HCT116 (cell line): ENCODE measurements at regions not wholly inside any gene's neighbourhood (a gene's known extent, or its start where the extent isn't known, plus 50 kb on each side); places are given as distances from the start of the nearest gene placed in this dataset.

Experiments
- ATAC-seq: fragments of 200-7000 bp; cut with Tn5 transposase; 2 replicates; pipeline ENCODE4 v1.9.1; 2020; ENCODE audit warnings: mild to moderate bottlenecking, moderate library complexity
- BruUV-seq: library from RNA; stranded (reverse); fragments of 400-500 nt; replicated peaks from 2 replicates; lab custom pipeline; 2021; lab: Mats Ljungman, UMichigan
- CTCF ChIA-PET: fragments of 300-600 bp; sonication (Branson Sonifier 250); formaldehyde crosslinking; loops from one replicate; lab custom pipeline; 2021; ENCODE audit warnings: antibody characterized with exemption; lab: Charles Lee
- POLR2A ChIA-PET: fragments of 300-600, 350-600 bp; sonication (Branson Sonifier 250); formaldehyde crosslinking; loops from one replicate; lab custom pipeline; 2021; ENCODE audit warnings: antibody characterized with exemption; lab: Charles Lee
- RAD21 ChIA-PET, 2 experiments: fragments of 300-600 bp; sonication (Branson Sonifier 250); formaldehyde crosslinking; loops; one replicate each; lab custom pipeline; 2023; ENCODE audit warnings: low total read pairs in 2 of 2; ENCODE audit not compliant: uncharacterized antibody in 2 of 2, unreplicated experiment in 2 of 2, low non-redundant PET in 1 of 2; lab: Charles Lee
- DNase-seq: peaks from one replicate; pipeline ENCODE4 v3.0.0-alpha.2; 2010; ENCODE audit warnings: low read depth, low spot score
- H2AFZ ChIP-seq: fragments of 200-600 bp; shearing (Covaris generic), sonication (generic); 2 replicates; pipeline ENCODE4 v1.6.1; 2017; ENCODE audit warnings: low read depth, mixed run types, mixed read lengths, antibody characterized with exemption, low read length; ENCODE audit not compliant: poor library complexity, severe bottlenecking
- H3K27ac ChIP-seq: 2 replicates; pipeline ENCODE4 v1.5.1; 2012; ENCODE audit warnings: low read depth, low read length
- H3K27me3 ChIP-seq: fragments of 200-600 bp; sonication (generic); 2 replicates; pipeline ENCODE4 v1.6.1; 2016; ENCODE audit warnings: mixed run types, low read length, mixed read lengths; ENCODE audit not compliant: insufficient read depth
- H3K36me3 ChIP-seq, 2 experiments: fragments of 200-500 bp in 1 of 2; fragments of 200-600 bp in 1 of 2; sonication (Bioruptor generic) in 1 of 2; sonication (generic) in 1 of 2; 2 replicates each; pipeline versions ENCODE4 v1.5.1 to v1.6.1; 2014 to 2016; ENCODE audit warnings: low read length in 2 of 2, inconsistent platforms in 1 of 2, mixed read lengths in 1 of 2, mixed run types in 1 of 2; ENCODE audit not compliant: insufficient read depth in 2 of 2, control insufficient read depth in 1 of 2
- H3K4me1 ChIP-seq, 2 experiments: fragments of 200-600 bp in 1 of 2; sonication (generic) in 1 of 2; 2 replicates each; pipeline versions ENCODE4 v1.5.1 to v1.6.1; 2012 to 2017; ENCODE audit warnings: low read length in 2 of 2, inconsistent platforms in 1 of 2, mild to moderate bottlenecking in 1 of 2, mixed read lengths in 1 of 2, mixed run types in 1 of 2, moderate library complexity in 1 of 2; ENCODE audit not compliant: insufficient read depth in 2 of 2, control insufficient read depth in 1 of 2
- H3K4me2 ChIP-seq: fragments of 200-600 bp; sonication (generic); 2 replicates; pipeline ENCODE4 v1.6.1; 2017; ENCODE audit warnings: mixed run types, low read length, mixed read lengths
- H3K4me3 ChIP-seq, 2 experiments: fragments of 200-600 bp in 1 of 2; sonication (generic) in 1 of 2; replicated peaks in 1 of 2; 2 replicates each; pipeline ENCODE4 v1.5.1; 2011 to 2016; ENCODE audit warnings: low read length in 2 of 2, control low read depth in 1 of 2, low read depth in 1 of 2, mild to moderate bottlenecking in 1 of 2, mixed read lengths in 1 of 2, mixed run types in 1 of 2
- H3K79me2 ChIP-seq: fragments of 200-600 bp; sonication (generic); 2 replicates; pipeline ENCODE4 v1.6.1; 2017; ENCODE audit warnings: mild to moderate bottlenecking, mixed run types, low read length, moderate library complexity, mixed read lengths; ENCODE audit not compliant: insufficient read depth
- H3K9ac ChIP-seq: fragments of 200-600 bp; sonication (generic); 2 replicates; pipeline ENCODE4 v1.6.1; 2016; ENCODE audit warnings: low read length, mixed read lengths
- H3K9me2 ChIP-seq: fragments of 200-600 bp; sonication (generic), shearing (Covaris generic); 2 replicates; pipeline ENCODE4 v1.6.1; 2017; ENCODE audit warnings: mixed run types, mild to moderate bottlenecking, moderate library complexity; ENCODE audit not compliant: insufficient read depth
- H3K9me3 ChIP-seq, 2 experiments: fragments of 200-500 bp in 1 of 2; fragments of 200-600 bp in 1 of 2; sonication (Bioruptor generic) in 1 of 2; sonication (generic) in 1 of 2; 2 replicates each; pipeline ENCODE4 v1.6.1; 2014 to 2017; ENCODE audit warnings: low read length in 2 of 2, mixed read lengths in 2 of 2, inconsistent platforms in 1 of 2, low read depth in 1 of 2, mild to moderate bottlenecking in 1 of 2, mixed run types in 1 of 2, moderate library complexity in 1 of 2; ENCODE audit not compliant: control insufficient read depth in 1 of 2, insufficient read depth in 1 of 2
- H4K20me1 ChIP-seq: fragments of 200-600 bp; sonication (generic), shearing (Covaris generic); 2 replicates; pipeline ENCODE4 v1.6.1; 2017; ENCODE audit warnings: mixed run types, mild to moderate bottlenecking, moderate library complexity; ENCODE audit not compliant: insufficient read depth
- CBX3 ChIP-seq: IDR thresholded peaks from 2 replicates; pipeline ENCODE4 v1.6.1; 2012; ENCODE audit warnings: low read depth
- EGR1 ChIP-seq: IDR thresholded peaks from 2 replicates; pipeline ENCODE4 v1.6.1; 2012; ENCODE audit warnings: low read depth
- ELF1 ChIP-seq: IDR thresholded peaks from 2 replicates; pipeline ENCODE4 v1.6.1; 2012; ENCODE audit warnings: low read depth, borderline replicate concordance
- EZH2phosphoT487 ChIP-seq: fragments of 200-600 bp; IDR thresholded peaks from 2 replicates; pipeline ENCODE4 v1.6.1; 2018; ENCODE audit warnings: antibody characterized with exemption, borderline replicate concordance
- JUND ChIP-seq: IDR thresholded peaks from 2 replicates; pipeline ENCODE4 v1.6.1; 2012
- SIN3A ChIP-seq: IDR thresholded peaks from 2 replicates; pipeline ENCODE4 v1.6.1; 2012; ENCODE audit warnings: low read depth
- SP1 ChIP-seq: IDR thresholded peaks from 2 replicates; pipeline ENCODE4 v1.6.1; 2012; ENCODE audit warnings: low read depth
- SRF ChIP-seq: IDR thresholded peaks from 2 replicates; pipeline ENCODE4 v1.6.1; 2012; ENCODE audit warnings: low read depth
- TCF7L2 ChIP-seq: IDR thresholded peaks from 2 replicates; pipeline ENCODE4 v1.7.0; 2011; ENCODE audit warnings: borderline replicate concordance, inconsistent platforms; ENCODE audit not compliant: insufficient read depth, insufficient read length; ENCODE audit errors: extremely low read depth
- YY1 ChIP-seq: IDR thresholded peaks from 2 replicates; pipeline ENCODE4 v1.6.1; 2011; ENCODE audit warnings: low read length, low read depth, moderate library complexity, mild to moderate bottlenecking; ENCODE audit not compliant: insufficient replicate concordance; ENCODE audit errors: extremely low read depth
- ZFX ChIP-seq: fragments of 450-650 bp; IDR thresholded peaks from 2 replicates; pipeline ENCODE4 v1.6.1; 2017
- intact Hi-C: fragments of 100-400 bp; cut with micrococcal nuclease; formaldehyde crosslinking; loops from 2 replicates; pipeline ENCODE4 v1.10.0; 2022
- TF ChIP-seq, protein P1 (sequence below), 3 experiments: fragments of 200-600 bp in 1 of 3; sonication (generic) in 1 of 3; IDR thresholded peaks in 2 of 3; conservative IDR thresholded peaks in 1 of 3; 2 replicates each; pipeline ENCODE4 v1.5.1; 2012 to 2017; ENCODE audit warnings: low read depth in 2 of 3, low read length in 2 of 3, antibody characterized with exemption in 1 of 3, borderline replicate concordance in 1 of 3, control low read depth in 1 of 3, mild to moderate bottlenecking in 1 of 3, mixed read lengths in 1 of 3, mixed run types in 1 of 3, moderate library complexity in 1 of 3; ENCODE audit not compliant: insufficient read depth in 1 of 3
- TF ChIP-seq, protein P2 (sequence below): IDR thresholded peaks from 2 replicates; pipeline ENCODE4 v1.6.1; 2011; ENCODE audit warnings: mild to moderate bottlenecking, low read length, moderate library complexity; ENCODE audit not compliant: insufficient replicate concordance; ENCODE audit errors: extremely low read depth
- TF ChIP-seq, protein P3 (sequence below): IDR thresholded peaks from 2 replicates; pipeline ENCODE4 v1.6.1; 2012
- TF ChIP-seq, protein P4 (sequence below): IDR thresholded peaks from 2 replicates; pipeline ENCODE4 v1.6.1; 2012; ENCODE audit warnings: low read depth

DNA sequence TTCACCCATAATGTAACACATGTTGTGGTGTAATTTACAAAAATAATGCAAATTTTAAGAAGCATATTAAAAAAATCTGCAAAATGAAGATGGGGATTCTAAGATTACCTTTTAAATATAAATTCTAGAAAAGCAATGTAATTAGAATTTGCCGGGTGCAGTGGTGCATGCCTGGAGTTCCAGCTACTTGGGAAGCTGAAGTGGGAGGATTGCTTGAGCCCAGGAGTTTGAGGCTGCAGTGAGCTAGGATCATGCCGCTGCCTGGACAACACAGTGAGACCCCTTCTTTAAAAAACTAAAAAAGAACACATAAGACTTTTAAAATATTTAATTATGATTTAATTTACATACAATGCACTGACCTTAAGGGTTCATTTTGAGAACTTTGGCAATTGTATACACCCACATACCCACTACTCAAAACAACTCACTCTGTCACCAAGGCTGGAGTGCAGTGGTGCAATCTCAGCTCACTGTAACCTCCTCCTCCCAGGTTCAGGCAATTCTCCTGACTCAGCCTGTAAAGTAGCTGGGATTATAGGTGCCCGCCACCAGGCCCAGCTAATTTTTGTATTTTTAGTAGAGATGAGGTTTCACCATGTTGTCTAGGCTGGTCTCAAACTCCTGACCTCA lies 134.0 kb upstream of the TBL1XR1 start:
- ATAC-seq, result no peak
- H3K9ac ChIP-seq, result no peak overlapping the region

More for the DNA sequence above, 134.0 kb upstream of the TBL1XR1 start:
- ChIA-PET POLR2A (interaction anchor here (1.3 kb wide), 1 partner anchor 27 kb away, joined by 3 read pairs; no protein-coding TSS in a partner anchor), RAD21 (no interaction called here), CTCF (no interaction called here)
- Histone ChIP-seq H3K27ac (no peak overlapping the region), H3K9me3 (no peaks in the 10 kb centered on the region), H3K27me3 (no peaks in the 10 kb centered on the region), H4K20me1 (no peaks in the 10 kb centered on the region), H3K4me2 (no peak overlapping the region), H3K4me3 (no peak overlapping the region), H3K9me2 (no peaks in the 10 kb centered on the region), H3K79me2 (no peaks in the 10 kb centered on the region), H3K36me3 (no peaks in the 10 kb centered on the region), H3K4me1 (peaks cover 7 to 9% of the 10 kb centered on the region in 2 experiments), H2AFZ (no peak overlapping the region)
- no peak for DNase-seq
- intact Hi-C loops, result no loop called here
- no TSS peak for BruUV-seq
- TF ChIP-seq TCF7L2 (no peak), EGR1 (no peak), ELF1 (no peak), ZFX (no peak), SIN3A (no peak), EZH2phosphoT487 (no peak), YY1 (no peak), SP1 (no peak), JUND (no peak), SRF (no peak), CBX3 (no peak)
- TF ChIP-seq, protein P1, sequence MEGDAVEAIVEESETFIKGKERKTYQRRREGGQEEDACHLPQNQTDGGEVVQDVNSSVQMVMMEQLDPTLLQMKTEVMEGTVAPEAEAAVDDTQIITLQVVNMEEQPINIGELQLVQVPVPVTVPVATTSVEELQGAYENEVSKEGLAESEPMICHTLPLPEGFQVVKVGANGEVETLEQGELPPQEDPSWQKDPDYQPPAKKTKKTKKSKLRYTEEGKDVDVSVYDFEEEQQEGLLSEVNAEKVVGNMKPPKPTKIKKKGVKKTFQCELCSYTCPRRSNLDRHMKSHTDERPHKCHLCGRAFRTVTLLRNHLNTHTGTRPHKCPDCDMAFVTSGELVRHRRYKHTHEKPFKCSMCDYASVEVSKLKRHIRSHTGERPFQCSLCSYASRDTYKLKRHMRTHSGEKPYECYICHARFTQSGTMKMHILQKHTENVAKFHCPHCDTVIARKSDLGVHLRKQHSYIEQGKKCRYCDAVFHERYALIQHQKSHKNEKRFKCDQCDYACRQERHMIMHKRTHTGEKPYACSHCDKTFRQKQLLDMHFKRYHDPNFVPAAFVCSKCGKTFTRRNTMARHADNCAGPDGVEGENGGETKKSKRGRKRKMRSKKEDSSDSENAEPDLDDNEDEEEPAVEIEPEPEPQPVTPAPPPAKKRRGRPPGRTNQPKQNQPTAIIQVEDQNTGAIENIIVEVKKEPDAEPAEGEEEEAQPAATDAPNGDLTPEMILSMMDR (IDR thresholded peaks at IDR 0.05 in 2 of 3, conservative IDR thresholded peaks at IDR 0.05 in 1 of 3; ENCODE audit: borderline replicate concordance in 1 of 3, insufficient read depth in 1 of 3, low read depth in 2 of 3, low read length in 2 of 3), result no peak
- TF ChIP-seq, protein P2, sequence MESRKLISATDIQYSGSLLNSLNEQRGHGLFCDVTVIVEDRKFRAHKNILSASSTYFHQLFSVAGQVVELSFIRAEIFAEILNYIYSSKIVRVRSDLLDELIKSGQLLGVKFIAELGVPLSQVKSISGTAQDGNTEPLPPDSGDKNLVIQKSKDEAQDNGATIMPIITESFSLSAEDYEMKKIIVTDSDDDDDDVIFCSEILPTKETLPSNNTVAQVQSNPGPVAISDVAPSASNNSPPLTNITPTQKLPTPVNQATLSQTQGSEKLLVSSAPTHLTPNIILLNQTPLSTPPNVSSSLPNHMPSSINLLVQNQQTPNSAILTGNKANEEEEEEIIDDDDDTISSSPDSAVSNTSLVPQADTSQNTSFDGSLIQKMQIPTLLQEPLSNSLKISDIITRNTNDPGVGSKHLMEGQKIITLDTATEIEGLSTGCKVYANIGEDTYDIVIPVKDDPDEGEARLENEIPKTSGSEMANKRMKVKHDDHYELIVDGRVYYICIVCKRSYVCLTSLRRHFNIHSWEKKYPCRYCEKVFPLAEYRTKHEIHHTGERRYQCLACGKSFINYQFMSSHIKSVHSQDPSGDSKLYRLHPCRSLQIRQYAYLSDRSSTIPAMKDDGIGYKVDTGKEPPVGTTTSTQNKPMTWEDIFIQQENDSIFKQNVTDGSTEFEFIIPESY, result no peak
- TF ChIP-seq, protein P3, sequence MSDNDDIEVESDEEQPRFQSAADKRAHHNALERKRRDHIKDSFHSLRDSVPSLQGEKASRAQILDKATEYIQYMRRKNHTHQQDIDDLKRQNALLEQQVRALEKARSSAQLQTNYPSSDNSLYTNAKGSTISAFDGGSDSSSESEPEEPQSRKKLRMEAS, result no peak
- TF ChIP-seq, protein P4, sequence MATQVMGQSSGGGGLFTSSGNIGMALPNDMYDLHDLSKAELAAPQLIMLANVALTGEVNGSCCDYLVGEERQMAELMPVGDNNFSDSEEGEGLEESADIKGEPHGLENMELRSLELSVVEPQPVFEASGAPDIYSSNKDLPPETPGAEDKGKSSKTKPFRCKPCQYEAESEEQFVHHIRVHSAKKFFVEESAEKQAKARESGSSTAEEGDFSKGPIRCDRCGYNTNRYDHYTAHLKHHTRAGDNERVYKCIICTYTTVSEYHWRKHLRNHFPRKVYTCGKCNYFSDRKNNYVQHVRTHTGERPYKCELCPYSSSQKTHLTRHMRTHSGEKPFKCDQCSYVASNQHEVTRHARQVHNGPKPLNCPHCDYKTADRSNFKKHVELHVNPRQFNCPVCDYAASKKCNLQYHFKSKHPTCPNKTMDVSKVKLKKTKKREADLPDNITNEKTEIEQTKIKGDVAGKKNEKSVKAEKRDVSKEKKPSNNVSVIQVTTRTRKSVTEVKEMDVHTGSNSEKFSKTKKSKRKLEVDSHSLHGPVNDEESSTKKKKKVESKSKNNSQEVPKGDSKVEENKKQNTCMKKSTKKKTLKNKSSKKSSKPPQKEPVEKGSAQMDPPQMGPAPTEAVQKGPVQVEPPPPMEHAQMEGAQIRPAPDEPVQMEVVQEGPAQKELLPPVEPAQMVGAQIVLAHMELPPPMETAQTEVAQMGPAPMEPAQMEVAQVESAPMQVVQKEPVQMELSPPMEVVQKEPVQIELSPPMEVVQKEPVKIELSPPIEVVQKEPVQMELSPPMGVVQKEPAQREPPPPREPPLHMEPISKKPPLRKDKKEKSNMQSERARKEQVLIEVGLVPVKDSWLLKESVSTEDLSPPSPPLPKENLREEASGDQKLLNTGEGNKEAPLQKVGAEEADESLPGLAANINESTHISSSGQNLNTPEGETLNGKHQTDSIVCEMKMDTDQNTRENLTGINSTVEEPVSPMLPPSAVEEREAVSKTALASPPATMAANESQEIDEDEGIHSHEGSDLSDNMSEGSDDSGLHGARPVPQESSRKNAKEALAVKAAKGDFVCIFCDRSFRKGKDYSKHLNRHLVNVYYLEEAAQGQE, result no peak
